Hepatocyte (in vitro differentiated cells): ENCODE measurements at regions not wholly inside any gene's neighbourhood (a gene's known extent, or its start where the extent isn't known, plus 50 kb on each side); places are given as distances from the start of the nearest gene placed in this dataset.

ENCODE experiments used
- EZH2 ChIP-seq: fragments of 200-600 bp; sonication (generic); IDR thresholded peaks from 2 replicates; pipeline ENCODE4 v1.6.1; 2016; ENCODE audit warnings: antibody characterized with exemption, mild to moderate bottlenecking, borderline replicate concordance
- TF ChIP-seq, protein P1 (sequence below): fragments of 200-600 bp; sonication (generic); IDR thresholded peaks from 2 replicates; pipeline ENCODE4 v1.5.1; 2016; ENCODE audit warnings: antibody characterized with exemption, mild to moderate bottlenecking; ENCODE audit not compliant: poor library complexity

DNA sequence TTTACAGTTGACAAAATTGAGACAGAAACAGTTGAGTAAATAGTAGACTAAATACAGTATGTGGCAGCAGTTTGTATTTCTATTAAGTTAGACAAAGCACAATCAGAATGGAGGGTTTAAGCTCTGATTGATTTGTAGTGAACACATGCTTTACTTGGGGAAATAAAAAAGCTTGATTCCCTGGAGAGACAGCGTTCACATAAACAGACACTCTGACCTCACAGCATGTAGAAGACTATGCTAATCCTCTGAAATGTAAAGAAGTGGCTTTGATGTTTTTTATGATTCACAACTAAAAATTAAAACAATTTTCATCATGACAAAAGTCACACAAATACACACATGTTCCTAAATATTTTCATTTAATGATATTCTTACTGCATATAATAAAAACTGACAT, 126.9 kb upstream of the FAM83B start:
- TF ChIP-seq, protein P1, sequence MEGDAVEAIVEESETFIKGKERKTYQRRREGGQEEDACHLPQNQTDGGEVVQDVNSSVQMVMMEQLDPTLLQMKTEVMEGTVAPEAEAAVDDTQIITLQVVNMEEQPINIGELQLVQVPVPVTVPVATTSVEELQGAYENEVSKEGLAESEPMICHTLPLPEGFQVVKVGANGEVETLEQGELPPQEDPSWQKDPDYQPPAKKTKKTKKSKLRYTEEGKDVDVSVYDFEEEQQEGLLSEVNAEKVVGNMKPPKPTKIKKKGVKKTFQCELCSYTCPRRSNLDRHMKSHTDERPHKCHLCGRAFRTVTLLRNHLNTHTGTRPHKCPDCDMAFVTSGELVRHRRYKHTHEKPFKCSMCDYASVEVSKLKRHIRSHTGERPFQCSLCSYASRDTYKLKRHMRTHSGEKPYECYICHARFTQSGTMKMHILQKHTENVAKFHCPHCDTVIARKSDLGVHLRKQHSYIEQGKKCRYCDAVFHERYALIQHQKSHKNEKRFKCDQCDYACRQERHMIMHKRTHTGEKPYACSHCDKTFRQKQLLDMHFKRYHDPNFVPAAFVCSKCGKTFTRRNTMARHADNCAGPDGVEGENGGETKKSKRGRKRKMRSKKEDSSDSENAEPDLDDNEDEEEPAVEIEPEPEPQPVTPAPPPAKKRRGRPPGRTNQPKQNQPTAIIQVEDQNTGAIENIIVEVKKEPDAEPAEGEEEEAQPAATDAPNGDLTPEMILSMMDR = no peak
- TF ChIP-seq EZH2 = no peak
